ENCODE measurements at regions not wholly inside any gene's neighbourhood (a gene's known extent, or its start where the extent isn't known, plus 50 kb on each side); places are given as distances from the start of the nearest gene placed in this dataset.

DNA sequence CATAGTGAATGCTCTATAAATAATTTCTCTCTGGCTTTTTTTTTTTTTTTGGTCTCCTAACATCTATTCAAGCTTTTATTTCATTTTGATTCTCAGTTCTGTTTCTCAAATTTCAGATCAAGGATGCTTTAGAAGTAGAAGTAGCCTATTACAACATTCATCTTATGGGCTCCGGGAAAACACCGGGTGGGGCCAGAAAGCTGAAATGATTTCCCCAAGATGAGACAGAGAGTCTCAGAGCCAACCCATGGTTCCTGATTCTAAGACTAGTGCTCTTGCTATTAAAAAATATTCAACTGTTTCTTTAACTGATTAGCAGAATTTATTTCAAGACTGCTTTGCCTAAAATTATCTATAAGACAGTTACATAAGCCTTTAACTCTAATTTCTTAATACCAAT lies 147.2 kb upstream of the CCDC68 start:
- TF ChIP-seq EZH2phosphoT487 (IDR thresholded peaks at IDR 0.05; ENCODE audit: unreplicated experiment), result no peak
- TF ChIP-seq CTCF (conservative IDR thresholded peaks at IDR 0.05; ENCODE audit: low read depth in 2 of 2), result no peak
- no peak for TF ChIP-seq EZH2 (IDR thresholded peaks at IDR 0.05; ENCODE audit: low read depth, unreplicated experiment)
- TF ChIP-seq JUNB (IDR thresholded peaks at IDR 0.05; ENCODE audit: unreplicated experiment), result no peak
- TF ChIP-seq ZNF462 (CRISPR knock-in tag; IDR thresholded peaks at IDR 0.05), result no peak
- TF ChIP-seq, protein P1, sequence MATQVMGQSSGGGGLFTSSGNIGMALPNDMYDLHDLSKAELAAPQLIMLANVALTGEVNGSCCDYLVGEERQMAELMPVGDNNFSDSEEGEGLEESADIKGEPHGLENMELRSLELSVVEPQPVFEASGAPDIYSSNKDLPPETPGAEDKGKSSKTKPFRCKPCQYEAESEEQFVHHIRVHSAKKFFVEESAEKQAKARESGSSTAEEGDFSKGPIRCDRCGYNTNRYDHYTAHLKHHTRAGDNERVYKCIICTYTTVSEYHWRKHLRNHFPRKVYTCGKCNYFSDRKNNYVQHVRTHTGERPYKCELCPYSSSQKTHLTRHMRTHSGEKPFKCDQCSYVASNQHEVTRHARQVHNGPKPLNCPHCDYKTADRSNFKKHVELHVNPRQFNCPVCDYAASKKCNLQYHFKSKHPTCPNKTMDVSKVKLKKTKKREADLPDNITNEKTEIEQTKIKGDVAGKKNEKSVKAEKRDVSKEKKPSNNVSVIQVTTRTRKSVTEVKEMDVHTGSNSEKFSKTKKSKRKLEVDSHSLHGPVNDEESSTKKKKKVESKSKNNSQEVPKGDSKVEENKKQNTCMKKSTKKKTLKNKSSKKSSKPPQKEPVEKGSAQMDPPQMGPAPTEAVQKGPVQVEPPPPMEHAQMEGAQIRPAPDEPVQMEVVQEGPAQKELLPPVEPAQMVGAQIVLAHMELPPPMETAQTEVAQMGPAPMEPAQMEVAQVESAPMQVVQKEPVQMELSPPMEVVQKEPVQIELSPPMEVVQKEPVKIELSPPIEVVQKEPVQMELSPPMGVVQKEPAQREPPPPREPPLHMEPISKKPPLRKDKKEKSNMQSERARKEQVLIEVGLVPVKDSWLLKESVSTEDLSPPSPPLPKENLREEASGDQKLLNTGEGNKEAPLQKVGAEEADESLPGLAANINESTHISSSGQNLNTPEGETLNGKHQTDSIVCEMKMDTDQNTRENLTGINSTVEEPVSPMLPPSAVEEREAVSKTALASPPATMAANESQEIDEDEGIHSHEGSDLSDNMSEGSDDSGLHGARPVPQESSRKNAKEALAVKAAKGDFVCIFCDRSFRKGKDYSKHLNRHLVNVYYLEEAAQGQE (IDR thresholded peaks at IDR 0.05; ENCODE audit: unreplicated experiment), result no peak
- TF ChIP-seq ETS1 (IDR thresholded peaks at IDR 0.05), result no peak
- no peak for TF ChIP-seq POLR2AphosphoS5 (IDR thresholded peaks at IDR 0.05; ENCODE audit: low read depth)
- TF ChIP-seq NANOG (IDR thresholded peaks at IDR 0.05; ENCODE audit: borderline replicate concordance), result no peak
- TF ChIP-seq CREB1 (CRISPR knock-in tag; IDR thresholded peaks at IDR 0.05; ENCODE audit: low read depth), result no peak
- no peak for TF ChIP-seq ZNF114 (CRISPR knock-in tag; IDR thresholded peaks at IDR 0.05)
- no peak for TF ChIP-seq ZNF331 (CRISPR knock-in tag; IDR thresholded peaks at IDR 0.05; ENCODE audit: low read depth)
- no peak for TF ChIP-seq STAT1 (IDR thresholded peaks at IDR 0.05; ENCODE audit: unreplicated experiment)
